HEK293 (cell line): ENCODE measurements at regions not wholly inside any gene's neighbourhood (a gene's known extent, or its start where the extent isn't known, plus 50 kb on each side); places are given as distances from the start of the nearest gene placed in this dataset.
"Not testable (repeated sequence)": the region's sequence is repeated elsewhere in the genome, so short reads cannot be mapped to it uniquely, and the experiment has no call there.

Source experiments
- CTCF ChIA-PET: fragments of 350-600 bp; formaldehyde crosslinking; extraction: SDS; loops from one replicate; lab custom pipeline; 2021; ENCODE audit warnings: antibody characterized with exemption; lab: Yijun Ruan, JAX
- POLR2A ChIA-PET: fragments of 300-600 bp; formaldehyde crosslinking; extraction: SDS; loops from one replicate; lab custom pipeline; 2020; ENCODE audit warnings: antibody characterized with exemption, inconsistent platforms; lab: Yijun Ruan, JAX
- H3K27ac ChIP-seq: fragments of 200-500 bp; sonication (Bioruptor generic); 2 replicates; pipeline ENCODE4 v1.5.1; 2014; ENCODE audit warnings: low read depth, low read length, control low read depth, inconsistent platforms; ENCODE audit errors: extremely low read depth
- H3K36me3 ChIP-seq, 2 experiments: fragments of 200-500 bp in 1 of 2; sonication (Bioruptor generic) in 1 of 2; 1 replicate in 1 of 2; 2 replicates in 1 of 2; pipeline ENCODE4 v1.5.1; 2014 to 2017; ENCODE audit warnings: inconsistent platforms in 2 of 2, low read length in 2 of 2; ENCODE audit not compliant: control insufficient read depth in 2 of 2, insufficient read depth in 1 of 2
- H3K4me1 ChIP-seq: fragments of 200-500 bp; sonication (Bioruptor generic); 2 replicates; pipeline ENCODE4 v1.5.1; 2014; ENCODE audit warnings: mild to moderate bottlenecking, low read length, inconsistent platforms; ENCODE audit not compliant: control insufficient read depth, insufficient read depth
- H3K4me3 ChIP-seq: 2 replicates; pipeline ENCODE4 v1.5.1; 2011; ENCODE audit warnings: low read depth, mild to moderate bottlenecking, control low read depth, low read length, moderate library complexity
- H3K9me3 ChIP-seq: fragments of 200-500 bp; sonication (Bioruptor generic); 2 replicates; pipeline ENCODE4 v1.5.1; 2014; ENCODE audit warnings: low read depth, low read length, inconsistent platforms; ENCODE audit not compliant: control insufficient read depth, insufficient read depth
- ATF2 ChIP-seq: fragments of 450-650 bp; formaldehyde crosslinking; IDR thresholded peaks from 2 replicates; pipeline ENCODE4 v1.5.1; 2016; ENCODE audit warnings: missing biosample characterization, missing genetic modification characterization, low read depth
- BCL6B ChIP-seq: fragments of 450-650 bp; formaldehyde crosslinking; IDR thresholded peaks from 2 replicates; pipeline ENCODE4 v1.5.1; 2017; ENCODE audit warnings: missing biosample characterization, missing genetic modification characterization
- GFI1B ChIP-seq: fragments of 450-650 bp; formaldehyde crosslinking; IDR thresholded peaks from 2 replicates; pipeline ENCODE4 v1.5.1; 2016; ENCODE audit warnings: missing biosample characterization, missing genetic modification characterization
- HOXA7 ChIP-seq: sonication (generic); formaldehyde crosslinking; IDR thresholded peaks from 2 replicates; pipeline ENCODE4 v1.8.1; 2022; ENCODE audit warnings: missing genetic modification reagents, borderline replicate concordance
- HOXD13 ChIP-seq: sonication (generic); formaldehyde crosslinking; IDR thresholded peaks from 2 replicates; pipeline ENCODE4 v1.8.0; 2022; ENCODE audit warnings: missing genetic modification reagents, borderline replicate concordance
- PRDM4 ChIP-seq: fragments of 450-650 bp; formaldehyde crosslinking; IDR thresholded peaks from 2 replicates; pipeline ENCODE4 v1.5.1; 2017; ENCODE audit warnings: missing biosample characterization, missing genetic modification characterization
- WT1 ChIP-seq: fragments of 450-650 bp; formaldehyde crosslinking; IDR thresholded peaks from 2 replicates; pipeline ENCODE4 v1.5.1; 2016; ENCODE audit warnings: missing biosample characterization, missing genetic modification characterization
- ZNF112 ChIP-seq: fragments of 450-650 bp; formaldehyde crosslinking; IDR thresholded peaks from 2 replicates; pipeline ENCODE4 v1.5.0; 2017; ENCODE audit warnings: missing biosample characterization, missing genetic modification characterization
- ZNF2 ChIP-seq: fragments of 450-650 bp; formaldehyde crosslinking; IDR thresholded peaks from 2 replicates; pipeline ENCODE4 v1.5.1; 2016; ENCODE audit warnings: missing biosample characterization, missing genetic modification characterization
- ZNF211 ChIP-seq: fragments of 450-650 bp; formaldehyde crosslinking; IDR thresholded peaks from 2 replicates; pipeline ENCODE4 v1.5.1; 2016; ENCODE audit warnings: low read depth, missing biosample characterization, missing genetic modification characterization
- ZNF280D ChIP-seq: fragments of 450-650 bp; formaldehyde crosslinking; IDR thresholded peaks from 2 replicates; pipeline ENCODE4 v1.5.1; 2016; ENCODE audit warnings: missing biosample characterization, missing genetic modification characterization
- ZNF335 ChIP-seq: fragments of 450-650 bp; formaldehyde crosslinking; conservative IDR thresholded peaks from 2 replicates; pipeline ENCODE4 v1.5.1; 2016; ENCODE audit warnings: missing biosample characterization, missing genetic modification characterization
- ZNF48 ChIP-seq: fragments of 450-650 bp; formaldehyde crosslinking; IDR thresholded peaks from 2 replicates; pipeline ENCODE4 v1.5.1; 2016; ENCODE audit warnings: missing biosample characterization, missing genetic modification characterization
- ZNF555 ChIP-seq: fragments of 450-650 bp; formaldehyde crosslinking; conservative IDR thresholded peaks from 2 replicates; pipeline ENCODE4 v1.5.1; 2017; ENCODE audit warnings: missing biosample characterization, mild to moderate bottlenecking, missing genetic modification characterization, inconsistent platforms
- ZNF600 ChIP-seq: fragments of 450-650 bp; formaldehyde crosslinking; IDR thresholded peaks from 2 replicates; pipeline ENCODE4 v1.5.1; 2016; ENCODE audit warnings: missing biosample characterization, missing genetic modification characterization
- ZNF626 ChIP-seq: fragments of 450-650 bp; sonication (Bioruptor Pico); formaldehyde crosslinking; IDR thresholded peaks from 2 replicates; pipeline ENCODE4 v1.5.1; 2018; ENCODE audit warnings: missing biosample characterization, missing genetic modification characterization, inconsistent platforms
- ZNF677 ChIP-seq: fragments of 450-650 bp; IDR thresholded peaks from 2 replicates; pipeline ENCODE4 v1.5.0; 2018; ENCODE audit warnings: missing biosample characterization, mild to moderate bottlenecking, missing genetic modification characterization, moderate library complexity
- ZNF704 ChIP-seq: fragments of 450-650 bp; formaldehyde crosslinking; IDR thresholded peaks from 2 replicates; pipeline ENCODE4 v1.5.1; 2016; ENCODE audit warnings: missing biosample characterization, missing genetic modification characterization
- ZNF830 ChIP-seq: fragments of 450-650 bp; IDR thresholded peaks from 2 replicates; pipeline ENCODE4 v1.5.0; 2018; ENCODE audit warnings: missing biosample characterization, missing genetic modification characterization, low read depth, mild to moderate bottlenecking, moderate library complexity
- ZSCAN16 ChIP-seq: fragments of 450-650 bp; formaldehyde crosslinking; IDR thresholded peaks from 2 replicates; pipeline ENCODE4 v1.5.1; 2016; ENCODE audit warnings: missing biosample characterization, missing genetic modification characterization
- ZSCAN4 ChIP-seq: fragments of 450-650 bp; formaldehyde crosslinking; IDR thresholded peaks from 2 replicates; pipeline ENCODE4 v1.5.1; 2017; ENCODE audit warnings: missing biosample characterization, missing genetic modification characterization

- ChIA-PET CTCF (interaction anchor here (1.5 kb wide), 1 partner anchor 29 kb away, joined by 5 read pairs; no protein-coding TSS in a partner anchor), POLR2A (interaction anchor here (0.5 kb wide), 1 partner anchor 524 kb away, joined by 3 read pairs; no protein-coding TSS in a partner anchor)
- H3K4me3 ChIP-seq = no peak overlapping the region
- TF ChIP-seq ZNF335 (0 out of 2 replicates have a peak, but pooled peaks have one; percentile 20), ZNF280D (tag by site-specific recombination) (no peak)
- no peak overlapping the region for H3K27ac ChIP-seq
- no peaks in the 10 kb centered on the region for H3K36me3 ChIP-seq
- no peaks in the 10 kb centered on the region for H3K9me3 ChIP-seq
- no peaks in the 10 kb centered on the region for H3K4me1 ChIP-seq
Measured at GRCh38 chr6:27743787-27744186, 168.4 kb downstream of the OR2B2 start.

- TF ChIP-seq GFI1B (tag by site-specific recombination) (no peak), ZNF555 (tag by site-specific recombination) (no peak), ZSCAN4 (tag by site-specific recombination) (no peak), ZNF830 (no peak), HOXD13 (no peak), ZNF2 (no peak), ZNF626 (no peak), ZNF600 (no peak), HOXA7 (CRISPR knock-in tag) (no peak), ATF2 (no peak), WT1 (tag by site-specific recombination) (no peak), ZNF48 (tag by site-specific recombination) (no peak), ZNF704 (tag by site-specific recombination) (no peak), ZNF677 (tag by site-specific recombination) (no peak), ZNF211 (tag by site-specific recombination) (no peak), BCL6B (tag by site-specific recombination) (no peak), ZNF112 (tag by site-specific recombination) (no peak), PRDM4 (tag by site-specific recombination) (no peak), ZSCAN16 (no peak)
- no peaks in the 10 kb centered on the region for H3K4me1 ChIP-seq
- H3K9me3 ChIP-seq = no peaks in the 10 kb centered on the region
- ChIA-PET POLR2A (no interaction called here), CTCF (interaction anchor here (0.6 to 1.1 kb wide), 3 partner anchors 8 to 224 kb away, joined by 3 read pairs; no protein-coding TSS in a partner anchor)
- H3K4me3 ChIP-seq = no peak overlapping the region
- no peaks in the 10 kb centered on the region for H3K36me3 ChIP-seq
- no peak overlapping the region for H3K27ac ChIP-seq
Measured at GRCh38 chr6:27742833-27743573, 169.2 kb downstream of the OR2B2 start.

GRCh38 chr6:27739902-27740301 is 172.3 kb downstream of the OR2B2 start:
- ChIA-PET POLR2A (interaction anchor here (0.6 kb wide), 1 partner anchor 479 kb away, joined by 4 read pairs; no protein-coding TSS in a partner anchor), CTCF (interaction anchor here (0.5 to 3.7 kb wide), 2 partner anchors 12 to 219 kb away, joined by 3 to 19 read pairs; no protein-coding TSS in a partner anchor)
- not testable (repeated sequence) for H3K27ac ChIP-seq, H3K36me3 ChIP-seq, H3K4me1 ChIP-seq, H3K4me3 ChIP-seq, H3K9me3 ChIP-seq
